HFF-Myc (cell line): ENCODE measurements at regions not wholly inside any gene's neighbourhood (a gene's known extent, or its start where the extent isn't known, plus 50 kb on each side); places are given as distances from the start of the nearest gene placed in this dataset.
"Not testable (repeated sequence)": the region's sequence is repeated elsewhere in the genome, so short reads cannot be mapped to it uniquely, and the experiment has no call there.

Experiments used
- DNase-seq: peaks from one replicate; pipeline ENCODE4 v3.0.0-alpha.2; 2011; ENCODE audit warnings: low read depth; ENCODE audit errors: extremely low read depth
- H3K4me3 ChIP-seq: replicated peaks from 2 replicates; pipeline ENCODE4 v1.5.1; 2011; ENCODE audit warnings: low read depth, mild to moderate bottlenecking, control low read depth, low read length
- TF ChIP-seq, protein P1 (sequence below): IDR thresholded peaks from 2 replicates; pipeline ENCODE4 v1.5.1; 2012; ENCODE audit warnings: mild to moderate bottlenecking, low read depth, low read length, control low read depth; ENCODE audit errors: missing control alignments

DNA sequence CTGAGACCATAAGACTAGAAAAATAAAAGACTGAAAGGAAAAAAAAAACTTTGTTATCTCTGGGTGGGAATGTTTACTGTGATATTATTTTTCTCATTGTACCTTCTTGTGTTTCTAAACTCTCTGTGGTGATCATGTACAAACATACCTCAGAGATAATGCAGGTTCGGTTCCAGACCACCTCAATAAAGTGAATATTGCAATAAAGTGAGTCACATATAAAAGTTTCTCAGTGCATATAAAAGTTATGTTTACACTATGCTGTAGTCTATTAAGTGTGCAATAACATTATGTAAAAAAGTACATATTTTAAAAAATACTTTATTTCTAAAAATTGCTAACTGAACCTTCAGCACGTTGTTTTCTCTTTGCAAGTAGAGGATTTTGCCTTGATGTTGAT lies 137.5 kb downstream of the CENPF start:
- DNase-seq, result no peak

DNA sequence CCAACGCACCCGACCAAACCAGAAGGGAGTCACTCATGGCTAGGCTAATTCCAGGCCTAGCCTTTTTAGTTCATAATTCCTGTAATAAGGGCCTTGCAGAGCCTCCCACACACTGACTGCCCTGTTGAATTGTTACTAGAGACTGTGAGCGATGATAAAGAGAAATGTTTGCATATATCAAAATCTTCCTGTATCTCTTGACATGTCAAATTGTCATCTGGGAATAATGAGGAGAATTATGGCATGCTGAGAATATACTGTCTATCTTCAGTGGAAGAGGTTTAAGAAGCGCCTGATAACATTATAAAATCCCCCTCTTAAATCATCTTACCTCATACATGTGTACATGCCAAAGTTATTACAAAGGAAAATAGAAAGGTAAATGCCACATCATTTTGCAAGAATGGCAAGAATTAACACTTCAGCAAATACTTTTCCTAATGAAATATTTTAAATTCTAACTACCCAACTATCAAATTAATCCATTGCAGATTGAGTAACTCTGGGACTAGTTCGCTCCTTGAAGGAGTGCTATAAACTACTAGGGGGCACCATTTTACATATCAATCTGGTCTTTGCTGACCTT lies 144.1 kb downstream of the CENPF start:
- TF ChIP-seq, protein P1, sequence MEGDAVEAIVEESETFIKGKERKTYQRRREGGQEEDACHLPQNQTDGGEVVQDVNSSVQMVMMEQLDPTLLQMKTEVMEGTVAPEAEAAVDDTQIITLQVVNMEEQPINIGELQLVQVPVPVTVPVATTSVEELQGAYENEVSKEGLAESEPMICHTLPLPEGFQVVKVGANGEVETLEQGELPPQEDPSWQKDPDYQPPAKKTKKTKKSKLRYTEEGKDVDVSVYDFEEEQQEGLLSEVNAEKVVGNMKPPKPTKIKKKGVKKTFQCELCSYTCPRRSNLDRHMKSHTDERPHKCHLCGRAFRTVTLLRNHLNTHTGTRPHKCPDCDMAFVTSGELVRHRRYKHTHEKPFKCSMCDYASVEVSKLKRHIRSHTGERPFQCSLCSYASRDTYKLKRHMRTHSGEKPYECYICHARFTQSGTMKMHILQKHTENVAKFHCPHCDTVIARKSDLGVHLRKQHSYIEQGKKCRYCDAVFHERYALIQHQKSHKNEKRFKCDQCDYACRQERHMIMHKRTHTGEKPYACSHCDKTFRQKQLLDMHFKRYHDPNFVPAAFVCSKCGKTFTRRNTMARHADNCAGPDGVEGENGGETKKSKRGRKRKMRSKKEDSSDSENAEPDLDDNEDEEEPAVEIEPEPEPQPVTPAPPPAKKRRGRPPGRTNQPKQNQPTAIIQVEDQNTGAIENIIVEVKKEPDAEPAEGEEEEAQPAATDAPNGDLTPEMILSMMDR, result no peak
- no peak for DNase-seq
- H3K4me3 ChIP-seq, result no peak overlapping the region

More for the DNA sequence above, 137.5 kb downstream of the CENPF start:
- TF ChIP-seq, protein P1, result no peak
- H3K4me3 ChIP-seq, result no peak overlapping the region

DNA sequence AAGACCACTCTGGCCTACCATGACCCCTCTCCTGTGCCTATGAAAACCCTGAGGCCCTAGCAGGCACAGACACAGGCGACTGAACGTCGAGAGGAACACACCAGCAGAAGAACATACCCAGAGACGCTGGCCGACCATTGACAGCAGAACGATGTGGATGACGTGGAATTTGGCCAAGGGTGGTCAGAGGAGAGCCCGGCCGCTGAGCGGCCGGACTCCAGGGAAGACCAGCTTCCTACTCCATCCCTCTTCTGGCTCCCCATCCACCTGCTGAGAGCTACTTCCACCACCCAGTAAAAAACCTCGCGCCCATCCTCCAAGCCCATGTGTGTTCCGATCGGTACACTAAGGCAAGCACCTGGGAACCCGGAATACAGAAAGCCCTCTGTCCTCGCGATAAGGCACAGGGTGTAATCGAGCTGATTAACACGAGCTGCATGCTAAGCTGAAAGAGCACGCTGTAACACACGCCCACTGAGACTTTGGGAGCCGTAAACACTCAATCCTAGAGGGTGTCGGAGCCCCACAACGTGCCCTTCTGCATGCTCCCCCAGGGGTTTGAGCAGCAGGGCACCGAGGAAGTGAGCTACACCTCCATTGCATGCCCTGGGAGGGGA lies 150.3 kb downstream of the CENPF start:
- no peak for DNase-seq
- H3K4me3 ChIP-seq, result no peak overlapping the region
- TF ChIP-seq, protein P1, result no peak

DNA sequence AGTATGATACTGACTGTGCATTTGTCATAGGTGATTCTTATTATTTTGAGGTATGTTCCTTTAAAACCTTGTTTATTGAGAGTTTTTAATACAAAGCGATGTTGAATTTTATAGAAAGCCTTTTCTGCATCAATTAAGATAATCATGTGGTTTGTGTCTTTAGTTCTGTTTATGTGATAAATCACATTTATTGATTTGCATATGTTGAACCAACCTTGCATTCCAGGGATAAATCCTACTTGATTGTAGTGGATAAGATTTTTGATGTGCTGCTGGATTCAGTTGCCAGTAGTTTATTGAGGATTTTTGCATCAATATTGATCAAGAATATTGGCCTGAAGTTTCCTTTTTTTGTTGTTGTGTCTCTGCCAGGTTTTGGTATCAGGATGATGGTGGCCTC lies 158.0 kb downstream of the CENPF start:
- no peak for DNase-seq
- H3K4me3 ChIP-seq, result no peak overlapping the region
- TF ChIP-seq, protein P1, result no peak

DNA sequence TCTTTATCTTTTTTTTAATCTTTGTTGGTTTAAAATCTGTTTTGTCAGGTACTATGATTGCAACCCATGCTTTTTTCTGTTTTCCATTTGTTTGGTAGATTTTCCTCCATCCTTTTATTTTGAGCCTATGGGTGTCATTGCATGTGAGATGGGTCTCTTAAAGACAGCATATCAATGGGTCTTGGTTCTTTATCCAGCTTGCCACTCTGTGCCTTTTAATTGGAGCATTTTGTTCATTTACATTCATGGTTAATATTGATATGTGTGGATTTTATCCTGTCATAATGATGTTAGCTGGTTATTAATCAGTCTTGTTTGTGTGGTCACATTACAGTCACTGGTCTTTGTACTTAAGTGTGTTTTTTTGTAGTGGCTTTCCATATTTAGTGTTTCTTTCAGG lies 159.9 kb downstream of the CENPF start:
- no peak overlapping the region for H3K4me3 ChIP-seq
- TF ChIP-seq, protein P1, result no peak
- no peak for DNase-seq

DNA sequence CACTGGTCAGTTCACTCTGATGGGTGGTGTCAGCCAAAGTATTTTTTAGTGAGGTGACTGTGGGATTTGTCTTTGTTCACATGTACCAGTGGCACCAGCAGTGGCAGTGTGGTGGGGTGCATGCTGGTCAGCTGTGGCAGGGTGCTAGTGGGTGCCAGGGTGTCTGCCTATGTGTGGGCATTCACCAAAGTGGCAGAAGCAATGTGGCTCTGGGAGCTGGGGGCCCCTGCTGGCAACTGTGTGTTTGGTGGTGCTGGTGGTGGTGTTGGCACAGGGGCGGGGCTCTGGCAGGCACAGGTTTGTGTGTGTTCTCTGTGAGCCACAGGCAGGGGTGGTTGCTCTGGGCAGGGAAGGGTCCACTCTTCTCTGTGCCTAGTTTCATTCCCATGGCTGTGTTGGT lies 161.5 kb downstream of the CENPF start:
- no peak overlapping the region for H3K4me3 ChIP-seq
- TF ChIP-seq, protein P1, result no peak
- DNase-seq, result no peak

DNA sequence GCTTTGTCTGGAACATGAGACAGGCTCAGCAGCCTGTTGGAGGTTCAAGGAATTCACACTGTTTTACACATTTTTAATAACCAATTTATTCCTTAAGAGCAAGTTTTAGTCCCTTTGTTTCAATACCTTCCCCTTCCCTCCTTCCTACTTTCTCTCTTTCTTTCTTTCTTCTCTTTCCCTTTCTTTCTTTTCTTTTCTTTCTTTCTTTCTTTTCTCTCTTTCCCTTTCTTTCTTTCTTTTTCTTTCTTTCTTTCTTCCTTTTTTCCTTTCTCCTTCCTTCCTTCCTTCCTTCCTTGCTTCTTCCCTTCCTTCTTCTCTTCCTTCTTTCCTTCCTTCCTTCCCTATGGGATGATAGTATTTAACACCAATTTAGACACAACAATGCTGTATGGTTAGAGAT lies 164.2 kb downstream of the CENPF start:
- TF ChIP-seq, protein P1, result no peak
- no peak for DNase-seq
- H3K4me3 ChIP-seq, result no peak overlapping the region

DNA sequence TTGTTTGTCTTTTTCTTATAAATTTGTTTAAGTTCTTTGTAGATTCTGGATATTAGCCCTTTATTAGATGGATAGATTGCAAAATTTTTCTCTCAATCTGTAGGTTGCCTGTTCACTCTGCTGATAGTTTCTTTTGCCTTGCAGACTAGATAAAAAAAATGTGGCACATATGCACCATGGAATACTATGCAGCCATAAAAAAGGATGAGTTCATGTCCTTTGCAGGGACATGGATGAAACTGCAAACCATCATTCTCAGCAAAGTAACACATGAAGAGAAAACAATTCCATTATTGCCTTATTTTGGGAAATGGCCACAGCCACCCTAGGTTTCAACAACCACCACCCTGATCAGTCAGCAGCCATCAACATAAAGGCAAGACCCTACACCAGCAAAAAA lies 166.7 kb downstream of the CENPF start:
- DNase-seq, H3K4me3 ChIP-seq: not testable (repeated sequence)
